ENCODE measurements at regions not wholly inside any gene's neighbourhood (a gene's known extent, or its start where the extent isn't known, plus 50 kb on each side); places are given as distances from the start of the nearest gene placed in this dataset.

GRCh38 chr10:58003945-58004344 lies 263.7 kb downstream of the IPMK start:
- no peak for DNase-seq

GRCh38 chr10:58001159-58001558 lies 266.5 kb downstream of the IPMK start:
- DNase-seq: no peak

GRCh38 chr10:57996536-57996935 lies 271.2 kb downstream of the IPMK start:
- DNase-seq: no peak

DNA sequence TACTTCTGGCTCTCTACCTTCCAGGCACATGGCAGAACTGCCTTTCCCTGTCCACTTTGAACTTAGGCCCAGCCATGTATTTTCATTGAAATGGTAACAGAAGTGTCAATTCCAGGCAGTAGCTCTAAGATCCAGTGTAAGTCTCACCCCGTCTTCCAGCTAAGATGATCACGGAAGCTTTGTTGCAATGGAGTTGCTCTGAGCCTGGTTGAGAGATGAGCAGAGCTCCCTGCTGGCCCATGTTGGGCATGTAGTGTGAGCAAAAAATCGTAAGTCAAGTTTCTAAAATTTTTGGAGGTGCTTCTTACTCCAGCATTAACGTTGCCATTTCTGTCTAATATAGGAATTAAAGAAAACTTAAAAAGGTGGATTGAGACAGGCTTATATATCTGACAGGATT lies 274.4 kb downstream of the IPMK start:
- no peak for DNase-seq

DNA sequence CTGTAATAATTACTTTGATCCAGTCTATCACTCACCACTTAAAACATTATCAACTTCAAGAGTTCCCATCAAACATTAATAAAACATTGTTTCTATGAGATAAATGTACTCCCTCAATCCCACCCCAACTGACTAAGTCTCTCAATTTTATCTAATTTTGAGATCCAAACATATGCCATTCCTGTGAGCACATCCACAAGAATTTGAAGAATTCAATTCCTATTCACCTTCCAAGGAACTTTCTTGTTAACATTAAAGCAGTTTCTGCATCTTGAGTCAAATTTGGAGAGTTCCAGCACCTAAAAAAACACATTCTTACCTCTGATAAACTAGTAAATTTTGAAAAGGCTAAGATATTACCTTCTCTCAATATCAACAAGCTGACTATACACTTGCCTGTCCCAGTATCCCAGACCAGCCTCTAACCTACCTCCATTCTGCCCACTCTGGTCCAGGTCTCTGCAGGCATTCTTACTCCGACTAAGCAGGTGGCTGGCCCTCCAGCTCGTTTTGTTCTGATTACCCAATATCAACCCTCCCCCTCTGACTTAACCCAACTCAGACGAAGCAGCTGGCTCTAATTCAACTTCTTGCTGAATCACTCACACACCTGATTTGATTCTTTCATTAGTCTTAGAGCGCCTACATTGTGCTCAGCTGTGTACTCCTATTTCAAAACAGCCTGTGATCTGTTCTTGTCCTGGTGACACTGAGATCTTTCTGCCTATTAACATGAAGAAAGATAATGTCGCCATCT lies 275.2 kb downstream of the IPMK start:
- no peak for DNase-seq

DNA sequence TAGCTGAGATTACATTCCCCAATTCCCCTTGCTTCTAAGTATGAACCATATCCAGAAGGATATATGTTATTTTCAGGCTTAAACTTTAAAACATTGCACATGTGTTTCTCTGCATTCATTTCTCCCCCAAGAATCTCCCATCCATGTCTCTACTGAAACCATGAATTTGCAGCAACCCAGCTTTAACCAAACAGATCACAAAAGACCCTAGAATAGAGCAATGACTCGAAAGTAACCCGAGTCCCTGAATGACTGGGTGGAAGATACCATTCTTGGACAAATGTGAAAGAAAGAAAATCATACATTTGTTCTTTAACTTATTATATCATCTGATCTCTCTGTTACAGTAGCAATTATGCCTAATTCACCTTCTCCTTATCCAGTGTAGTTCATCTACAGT lies 278.7 kb downstream of the IPMK start:
- DNase-seq: no peak

- DNase-seq: no peak
Observed at GRCh38 chr10:57987055-57987721, 280.5 kb downstream of the IPMK start.

DNA sequence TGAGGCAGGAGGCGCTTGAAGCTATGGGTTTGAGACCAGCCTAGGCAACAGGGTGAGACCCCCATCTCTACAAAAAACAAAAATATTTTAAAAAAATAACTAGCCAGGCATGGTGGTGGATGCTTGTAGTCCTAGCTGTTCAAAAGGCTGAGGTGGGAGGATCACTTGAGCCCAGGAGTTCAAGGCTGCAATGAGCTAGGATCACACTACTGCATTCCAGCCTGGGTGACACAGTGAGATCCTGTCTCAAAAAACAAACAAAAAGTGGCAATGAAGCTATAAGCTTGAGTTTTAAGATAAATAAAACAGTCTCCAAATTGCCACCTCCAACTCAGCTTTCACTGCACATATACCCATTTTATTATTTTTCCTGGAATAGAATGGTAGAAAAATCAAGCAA lies 281.3 kb downstream of the IPMK start:
- DNase-seq: no peak

DNA sequence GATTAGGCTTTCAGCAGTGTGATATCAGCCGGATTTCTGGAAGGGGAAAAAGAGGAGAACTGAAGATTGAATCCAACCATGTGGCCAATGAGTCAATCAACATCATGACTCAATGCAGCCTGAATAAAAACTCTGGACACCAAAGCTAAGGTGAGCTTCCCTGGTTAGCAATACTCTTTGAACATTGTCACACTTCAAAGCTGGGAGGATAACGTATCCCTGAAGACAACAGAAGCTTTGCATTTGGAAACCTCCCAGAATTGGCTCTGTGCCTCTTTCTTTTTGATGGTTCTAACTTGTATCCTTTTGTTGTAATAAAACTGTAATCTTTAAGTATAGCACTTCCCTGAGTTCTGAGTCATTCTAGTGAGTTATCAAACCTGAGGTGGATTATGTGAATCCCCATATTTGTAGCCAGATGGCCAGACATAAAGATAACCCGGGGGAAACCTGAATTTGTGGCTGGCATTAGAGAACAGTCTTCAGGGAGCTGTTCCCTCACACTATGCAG lies 284.4 kb downstream of the IPMK start:
- DNase-seq: no peak

GRCh38 chr10:57982091-57982490 lies 285.6 kb downstream of the IPMK start:
- no peak for DNase-seq

GRCh38 chr10:57979956-57980355 lies 287.7 kb downstream of the IPMK start:
- no peak for DNase-seq

- DNase-seq: no peak
Observed at GRCh38 chr10:57979491-57979890, 288.2 kb downstream of the IPMK start.

GRCh38 chr10:57977262-57977661 lies 290.4 kb downstream of the IPMK start:
- no peak for DNase-seq

DNA sequence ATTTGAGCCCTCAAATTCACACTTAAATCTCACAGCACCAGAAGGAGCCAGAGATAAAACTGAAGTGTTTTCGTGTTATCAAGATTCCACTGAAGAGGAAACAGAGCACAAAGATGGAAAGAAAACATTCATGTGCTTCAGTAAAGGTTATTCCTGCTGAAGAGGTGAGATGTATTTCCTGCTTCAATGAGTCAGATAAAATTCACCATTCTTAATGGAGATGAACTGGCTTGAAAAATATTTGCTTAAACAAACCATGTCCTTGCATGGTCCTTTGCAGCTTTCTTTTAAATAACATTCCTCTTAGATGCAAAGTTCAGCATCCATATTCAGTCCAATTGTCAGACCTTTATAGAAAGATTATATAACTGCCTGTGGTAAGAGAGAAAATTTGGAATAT lies 294.2 kb downstream of the IPMK start:
- DNase-seq: no peak

DNA sequence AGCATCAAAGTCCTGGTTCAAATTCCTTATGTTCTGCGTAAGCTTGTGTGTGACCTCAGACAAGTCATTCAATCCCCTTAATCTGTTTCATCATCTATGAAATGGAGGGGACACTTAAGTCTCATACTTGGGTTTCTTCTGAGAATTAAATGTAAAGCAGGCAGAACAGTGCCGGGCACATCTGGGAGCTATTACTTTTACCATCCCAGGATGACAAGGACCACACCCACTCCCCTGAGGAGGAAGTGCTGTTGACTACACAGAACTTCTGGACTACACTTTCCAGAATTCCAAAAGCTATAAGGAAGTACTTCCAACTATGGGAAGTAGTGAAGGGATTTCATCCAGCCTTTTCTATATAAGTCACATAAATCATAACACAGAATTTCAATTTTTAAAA lies 294.9 kb downstream of the IPMK start:
- DNase-seq: no peak

- DNase-seq: no peak
Observed at GRCh38 chr10:57968328-57969016, 299.2 kb downstream of the IPMK start.

- DNase-seq: no peak
Observed at GRCh38 chr10:57964351-57964750, 303.3 kb downstream of the IPMK start.

- DNase-seq: no peak
Observed at GRCh38 chr10:57963546-57963945, 304.1 kb downstream of the IPMK start.

GRCh38 chr10:57962839-57963238 lies 304.9 kb downstream of the IPMK start:
- DNase-seq: no peak

GRCh38 chr10:57961487-57961886 lies 306.2 kb downstream of the IPMK start:
- DNase-seq: no peak

DNA sequence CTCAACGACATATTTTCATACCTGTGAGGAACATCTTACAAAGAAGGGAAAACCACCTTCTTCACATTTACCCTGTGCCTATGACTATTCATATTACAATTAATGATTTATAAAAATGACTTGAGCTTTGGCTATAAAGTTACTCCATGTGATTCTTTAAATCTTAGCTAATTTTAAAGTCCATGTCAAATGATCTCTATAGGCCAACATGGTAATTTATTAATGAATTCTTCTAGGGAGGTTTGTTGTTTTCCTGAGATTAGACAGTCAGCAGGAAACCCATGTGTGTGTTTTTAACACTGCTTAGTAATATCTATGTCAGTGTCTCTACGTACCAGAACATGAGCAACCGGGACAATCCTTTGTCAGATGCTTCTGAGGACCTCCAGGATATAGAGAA lies 307.3 kb downstream of the IPMK start:
- no peak for DNase-seq

DNA sequence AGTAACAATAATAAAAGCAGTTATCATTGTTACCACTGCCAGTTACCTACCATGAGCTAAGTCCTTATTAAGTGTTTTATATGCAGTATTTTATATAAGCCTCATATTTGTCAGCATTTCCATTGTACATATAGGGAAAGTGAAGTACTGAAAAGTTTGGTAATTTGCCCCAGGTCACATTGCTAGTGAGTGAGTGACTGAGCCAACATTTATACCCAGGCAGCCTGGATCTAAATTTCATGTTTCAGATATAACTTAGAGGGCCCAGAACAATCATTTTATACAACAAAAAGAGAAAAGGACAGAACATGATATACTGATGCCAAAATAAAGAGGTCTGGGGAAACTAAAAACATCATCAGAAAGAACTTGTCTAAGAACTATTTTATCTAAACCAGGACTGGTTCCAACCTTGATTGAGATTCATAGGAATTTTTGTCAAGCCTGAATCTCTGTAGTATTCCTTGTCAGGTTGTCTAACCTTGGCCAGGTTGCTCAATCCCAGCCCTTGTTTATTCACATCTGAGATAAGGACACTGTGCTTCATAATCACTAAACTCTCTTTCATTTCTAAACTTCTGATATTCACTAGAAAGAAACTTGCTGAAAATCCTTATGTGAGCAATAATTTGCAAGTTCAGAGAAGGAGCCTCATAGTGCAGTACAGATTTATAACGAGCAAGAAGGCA lies 308.2 kb downstream of the IPMK start:
- no peak for DNase-seq

- DNase-seq: no peak
Observed at GRCh38 chr10:57955076-57955475, 312.6 kb downstream of the IPMK start.

Data from activated CD4-positive, alpha-beta T cell treated with anti-CD3 and anti-CD28 coated beads, Interleukin-2, amount 50 U/mL, for 48 hours (primary cell).